ENCODE measurements at regions not wholly inside any gene's neighbourhood (a gene's known extent, or its start where the extent isn't known, plus 50 kb on each side); places are given as distances from the start of the nearest gene placed in this dataset.

GRCh38 chr13:57862879-57863278, 231.3 kb downstream of the PCDH17 start:
- Histone ChIP-seq H3K36me3 (replicated peaks in 1 of 2; ENCODE audit: control extremely low read depth in 1 of 2, control insufficient read depth in 1 of 2, extremely low read depth in 1 of 2, insufficient read depth in 2 of 2, low read length in 1 of 2) (no peaks in the 10 kb centered on the region), H4K20me1 (ENCODE audit: control insufficient read depth, insufficient read depth, low read length, poor library complexity, severe bottlenecking) (no peaks in the 10 kb centered on the region), H3K4me1 (ENCODE audit: control insufficient read depth in 2 of 2, insufficient read depth in 2 of 2, low read length in 2 of 2) (no peaks in the 10 kb centered on the region), H3K9me3 (ENCODE audit: control extremely low read depth in 1 of 3, control insufficient read depth in 2 of 3, insufficient read depth in 1 of 3, low read length in 2 of 3) (peaks cover 0 to 10% (median 0%) of the 10 kb centered on the region in 3 donors), H3K9ac (ENCODE audit: low read length) (no peak overlapping the region), H3K27ac (ENCODE audit: low read length in 2 of 2) (no peak overlapping the region), H3K27me3 (replicated peaks in 1 of 4; ENCODE audit: control extremely low read depth in 1 of 4, control insufficient read depth in 3 of 4, insufficient read depth in 4 of 4, low read length in 3 of 4) (no peaks in the 10 kb centered on the region), H3K79me2 (ENCODE audit: control insufficient read depth, insufficient read depth, low read length) (no peaks in the 10 kb centered on the region), H2AFZ (ENCODE audit: insufficient read depth, low read depth, low read length, poor library complexity, severe bottlenecking) (no peak overlapping the region), H3K4me3 (ENCODE audit: control extremely low read depth in 1 of 5, extremely low read depth in 1 of 5, insufficient read depth in 1 of 5, low read depth in 2 of 5, low read length in 4 of 5) (no peak overlapping the region), H3K4me2 (replicated peaks; ENCODE audit: low read depth, low read length, poor library complexity, severe bottlenecking) (no peak overlapping the region)
- H3K9me3 Mint-ChIP-seq (ENCODE audit: insufficient read depth): peaks cover 2% of the 10 kb centered on the region
- POLR2A ChIA-PET: no interaction called here
- no CpG with 5 or more reads among the region's 1 CpG for WGBS (ENCODE audit: insufficient coverage)
- DNase-seq (no peak), ATAC-seq (ENCODE audit: low read depth) (no peak)
- intact Hi-C loops (cut with micrococcal nuclease): no loop called here
- TF ChIP-seq EZH2 (IDR thresholded peaks at IDR 0.05; ENCODE audit: borderline replicate concordance, insufficient read depth, low read depth, low read length, poor library complexity, severe bottlenecking) (no peak), CTCF (IDR thresholded peaks at IDR 0.05) (no peak)
- H3K4me3 Mint-ChIP-seq: no peak overlapping the region
- H3K27ac Mint-ChIP-seq: no peak overlapping the region
- H3K27me3 Mint-ChIP-seq: no peaks in the 10 kb centered on the region
- no peaks in the 10 kb centered on the region for H3K4me1 Mint-ChIP-seq
- CTCF ChIA-PET: no interaction called here

GRCh38 chr13:57865600-57866294, 234.2 kb downstream of the PCDH17 start:
- Histone ChIP-seq H3K36me3 (replicated peaks in 1 of 2; ENCODE audit: control extremely low read depth in 1 of 2, control insufficient read depth in 1 of 2, extremely low read depth in 1 of 2, insufficient read depth in 2 of 2, low read length in 1 of 2) (no peaks in the 10 kb centered on the region), H3K9ac (ENCODE audit: low read length) (no peak overlapping the region), H3K79me2 (ENCODE audit: control insufficient read depth, insufficient read depth, low read length) (no peaks in the 10 kb centered on the region), H3K27ac (ENCODE audit: low read length in 2 of 2) (no peak overlapping the region), H3K9me3 (ENCODE audit: control extremely low read depth in 1 of 3, control insufficient read depth in 2 of 3, insufficient read depth in 1 of 3, low read length in 2 of 3) (peaks cover 0 to 10% (median 0%) of the 10 kb centered on the region in 3 donors), H3K4me1 (ENCODE audit: control insufficient read depth in 2 of 2, insufficient read depth in 2 of 2, low read length in 2 of 2) (no peaks in the 10 kb centered on the region), H3K27me3 (replicated peaks in 1 of 4; ENCODE audit: control extremely low read depth in 1 of 4, control insufficient read depth in 3 of 4, insufficient read depth in 4 of 4, low read length in 3 of 4) (no peaks in the 10 kb centered on the region), H3K4me3 (ENCODE audit: control extremely low read depth in 1 of 5, extremely low read depth in 1 of 5, insufficient read depth in 1 of 5, low read depth in 2 of 5, low read length in 4 of 5) (no peak overlapping the region), H4K20me1 (ENCODE audit: control insufficient read depth, insufficient read depth, low read length, poor library complexity, severe bottlenecking) (no peaks in the 10 kb centered on the region), H2AFZ (ENCODE audit: insufficient read depth, low read depth, low read length, poor library complexity, severe bottlenecking) (no peak overlapping the region), H3K4me2 (replicated peaks; ENCODE audit: low read depth, low read length, poor library complexity, severe bottlenecking) (no peak overlapping the region)
- DNase-seq: no peak
- ATAC-seq (ENCODE audit: low read depth): no peak
- no peaks in the 10 kb centered on the region for H3K4me1 Mint-ChIP-seq
- H3K27me3 Mint-ChIP-seq: no peaks in the 10 kb centered on the region
- TF ChIP-seq EZH2 (IDR thresholded peaks at IDR 0.05; ENCODE audit: borderline replicate concordance, insufficient read depth, low read depth, low read length, poor library complexity, severe bottlenecking): no peak
- TF ChIP-seq CTCF (IDR thresholded peaks at IDR 0.05): no peak
- no peak overlapping the region for H3K27ac Mint-ChIP-seq
- WGBS (ENCODE audit: insufficient coverage): 45% methylated on average over 4 of the region's 4 CpGs
- ChIA-PET CTCF (no interaction called here), POLR2A (no interaction called here)
- intact Hi-C loops (cut with micrococcal nuclease): no loop called here
- peaks cover 2% of the 10 kb centered on the region for H3K9me3 Mint-ChIP-seq (ENCODE audit: insufficient read depth)
- no peak overlapping the region for H3K4me3 Mint-ChIP-seq
